OCI-LY7 (cell line): ENCODE measurements at regions not wholly inside any gene's neighbourhood (a gene's known extent, or its start where the extent isn't known, plus 50 kb on each side); places are given as distances from the start of the nearest gene placed in this dataset.

Source experiments
- BruUV-seq: library from RNA; stranded (reverse); fragments of 400-500 nt; replicated peaks from 2 replicates; lab custom pipeline; 2021; lab: Mats Ljungman, UMichigan
- CTCF ChIA-PET: fragments of 300-600 bp; sonication (Branson Sonifier 250); formaldehyde crosslinking; loops from one replicate; lab custom pipeline; 2022; ENCODE audit warnings: antibody characterized with exemption; ENCODE audit not compliant: unreplicated experiment; lab: Charles Lee
- POLR2A ChIA-PET: fragments of 300-600 bp; sonication (Branson Sonifier 250); formaldehyde crosslinking; loops from one replicate; lab custom pipeline; 2022; ENCODE audit warnings: antibody characterized with exemption; lab: Charles Lee
- DNase-seq: peaks from one replicate; pipeline ENCODE4 v3.0.0-alpha.2; 2015; ENCODE audit warnings: low spot score
- H2AFZ ChIP-seq: fragments of 200-600 bp; sonication (generic), shearing (Covaris generic); 2 replicates; pipeline ENCODE4 v1.6.1; 2014; ENCODE audit warnings: mild to moderate bottlenecking, antibody characterized with exemption, low read length, moderate library complexity
- H3K27ac ChIP-seq: fragments of 200-600 bp; sonication (generic); 2 replicates; pipeline ENCODE4 v1.5.1; 2014; ENCODE audit warnings: mixed run types, low read depth, mild to moderate bottlenecking, moderate library complexity, low read length, inconsistent platforms; ENCODE audit not compliant: poor library complexity, severe bottlenecking
- H3K36me3 ChIP-seq: fragments of 200-600 bp; sonication (generic); 2 replicates; pipeline ENCODE4 v1.6.1; 2014; ENCODE audit warnings: mild to moderate bottlenecking, antibody characterized with exemption, low read length, moderate library complexity, mixed read lengths; ENCODE audit not compliant: insufficient read depth
- H3K4me1 ChIP-seq: fragments of 200-600 bp; sonication (generic); 2 replicates; pipeline ENCODE4 v1.5.1; 2014; ENCODE audit warnings: mild to moderate bottlenecking, low read length; ENCODE audit not compliant: insufficient read depth, poor library complexity, severe bottlenecking
- H3K4me2 ChIP-seq: fragments of 200-600 bp; sonication (generic); 2 replicates; pipeline ENCODE4 v1.6.1; 2014; ENCODE audit warnings: mild to moderate bottlenecking, low read length
- H3K4me3 ChIP-seq: fragments of 200-600 bp; sonication (generic); 2 replicates; pipeline ENCODE4 v1.5.1; 2014; ENCODE audit warnings: mild to moderate bottlenecking, low read depth, low read length; ENCODE audit not compliant: poor library complexity, severe bottlenecking
- H3K79me2 ChIP-seq: fragments of 200-600 bp; sonication (generic); 2 replicates; pipeline ENCODE4 v1.6.1; 2016; ENCODE audit warnings: low read depth, mild to moderate bottlenecking, low read length, moderate library complexity, mixed read lengths; ENCODE audit not compliant: insufficient read depth
- H3K9me2 ChIP-seq: fragments of 200-600 bp; sonication (generic); 2 replicates; pipeline ENCODE4 v1.6.1; 2016; ENCODE audit warnings: mild to moderate bottlenecking, low read length, mixed read lengths; ENCODE audit not compliant: insufficient read depth
- H3K9me3 ChIP-seq: fragments of 200-600 bp; sonication (generic); 2 replicates; pipeline ENCODE4 v1.6.1; 2014; ENCODE audit warnings: mild to moderate bottlenecking, mixed run types, low read length, mixed read lengths
- H4K20me1 ChIP-seq: fragments of 200-600 bp; sonication (generic); 2 replicates; pipeline ENCODE4 v1.6.1; 2014; ENCODE audit warnings: mild to moderate bottlenecking, antibody characterized with exemption, low read length, moderate library complexity, mixed read lengths; ENCODE audit not compliant: insufficient read depth
- CTCF ChIP-seq: fragments of 200-600 bp; sonication (generic); conservative IDR thresholded peaks from 2 replicates; pipeline ENCODE4 v1.5.1; 2014; ENCODE audit warnings: mild to moderate bottlenecking, antibody characterized with exemption, low read length, moderate library complexity, mixed read lengths
- EZH2phosphoT487 ChIP-seq: fragments of 200-600 bp; sonication (generic); IDR thresholded peaks from 2 replicates; pipeline ENCODE4 v1.6.1; 2018; ENCODE audit warnings: low read depth, borderline replicate concordance, mild to moderate bottlenecking, mixed run types, antibody characterized with exemption, low read length, moderate library complexity, mixed read lengths
- intact Hi-C: fragments of 100-400 bp; cut with micrococcal nuclease; formaldehyde crosslinking; loops from one replicate; pipeline ENCODE4 v1.10.0; 2022; ENCODE audit not compliant: unreplicated experiment

DNA sequence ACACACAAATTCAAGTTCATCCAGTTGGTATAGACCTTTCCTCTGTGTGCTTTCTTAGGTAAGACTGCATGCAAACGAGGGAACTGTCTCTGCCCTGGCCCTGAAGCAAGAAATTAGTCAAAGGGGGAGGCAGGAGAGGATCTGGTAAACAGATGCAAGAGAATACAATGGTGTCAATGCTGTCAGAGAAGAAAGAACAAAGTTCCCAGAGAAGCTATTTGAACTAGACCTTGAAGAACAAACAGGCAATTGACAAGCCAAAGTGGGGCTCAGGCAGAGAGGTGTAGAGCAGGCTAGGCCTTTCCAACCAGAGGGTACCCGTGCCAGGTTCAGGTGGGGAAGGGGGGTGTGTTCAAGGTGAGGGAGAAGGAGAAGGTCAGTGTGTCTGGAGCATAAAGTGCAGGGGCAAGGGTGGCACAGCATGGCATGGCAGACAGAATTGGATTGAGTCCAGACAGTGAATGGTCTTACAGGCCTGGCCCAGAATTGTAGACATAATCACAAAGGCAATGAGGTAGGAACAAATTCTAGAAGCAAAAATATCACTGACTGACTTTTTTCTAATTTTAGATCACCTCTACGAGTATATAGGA lies 95.0 kb upstream of the STARD13 start:
- Histone ChIP-seq H3K4me3 (no peak overlapping the region), H4K20me1 (no peaks in the 10 kb centered on the region), H3K4me1 (no peaks in the 10 kb centered on the region), H3K4me2 (no peak overlapping the region), H3K9me2 (no peaks in the 10 kb centered on the region), H3K79me2 (no peaks in the 10 kb centered on the region), H2AFZ (no peak overlapping the region), H3K9me3 (no peaks in the 10 kb centered on the region), H3K36me3 (no peaks in the 10 kb centered on the region), H3K27ac (no peak overlapping the region)
- ChIA-PET POLR2A (no interaction called here), CTCF (no interaction called here)
- no TSS peak for BruUV-seq
- DNase-seq: no peak
- intact Hi-C loops: no loop called here
- TF ChIP-seq CTCF: no peak
- TF ChIP-seq EZH2phosphoT487: no peak

DNA sequence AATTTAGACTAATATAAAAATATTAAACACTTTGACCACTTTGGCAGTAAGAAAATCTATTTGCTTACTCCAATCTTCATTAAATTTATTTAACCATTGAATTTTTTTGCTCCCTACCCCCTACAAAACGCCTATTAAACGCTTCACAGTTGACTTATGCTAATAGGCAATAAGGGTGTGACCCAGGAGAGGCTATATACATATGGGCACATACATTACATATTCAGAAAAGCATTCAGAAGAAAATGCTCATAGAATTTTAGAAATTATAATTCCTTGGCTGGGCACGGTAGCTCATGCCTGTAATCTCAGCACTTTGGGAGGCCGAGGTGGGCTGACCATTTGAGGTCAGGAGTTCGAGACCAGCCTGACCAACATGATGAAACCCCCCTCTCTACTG lies 95.6 kb upstream of the STARD13 start:
- BruUV-seq: no TSS peak
- Histone ChIP-seq H3K36me3 (no peaks in the 10 kb centered on the region), H4K20me1 (no peaks in the 10 kb centered on the region), H2AFZ (no peak overlapping the region), H3K4me3 (no peak overlapping the region), H3K9me3 (no peaks in the 10 kb centered on the region), H3K4me1 (no peaks in the 10 kb centered on the region), H3K4me2 (no peak overlapping the region), H3K79me2 (no peaks in the 10 kb centered on the region), H3K9me2 (no peaks in the 10 kb centered on the region), H3K27ac (no peak overlapping the region)
- intact Hi-C loops: no loop called here
- ChIA-PET CTCF (no interaction called here), POLR2A (interaction anchor here (0.7 kb wide), 2 partner anchors 99 to 326 kb away, joined by 4 read pairs; no protein-coding TSS in a partner anchor)
- TF ChIP-seq EZH2phosphoT487 (no peak), CTCF (no peak)
- DNase-seq: no peak

GRCh38 chr13:33381906-33382305 lies 96.4 kb upstream of the STARD13 start:
- BruUV-seq: no TSS peak
- no peaks in the 10 kb centered on the region for H3K79me2 ChIP-seq
- intact Hi-C loops: no loop called here
- H3K4me2 ChIP-seq: no peak overlapping the region
- ChIA-PET POLR2A (interaction anchor here (0.7 kb wide), 1 partner anchor 325 kb away, joined by 4 read pairs; no protein-coding TSS in a partner anchor), CTCF (no interaction called here)
- H3K4me1 ChIP-seq: no peaks in the 10 kb centered on the region
- H4K20me1 ChIP-seq: no peaks in the 10 kb centered on the region
- no peaks in the 10 kb centered on the region for H3K9me3 ChIP-seq
- H2AFZ ChIP-seq: no peak overlapping the region
- H3K9me2 ChIP-seq: no peaks in the 10 kb centered on the region
- TF ChIP-seq EZH2phosphoT487: no peak
- TF ChIP-seq CTCF: no peak
- H3K4me3 ChIP-seq: no peak overlapping the region
- H3K27ac ChIP-seq: no peak overlapping the region
- no peaks in the 10 kb centered on the region for H3K36me3 ChIP-seq
- no peak for DNase-seq
